Nephron progenitor cell (in vitro differentiated cells): ENCODE measurements at regions not wholly inside any gene's neighbourhood (a gene's known extent, or its start where the extent isn't known, plus 50 kb on each side); places are given as distances from the start of the nearest gene placed in this dataset.

ENCODE experiments used
- DNase-seq: peaks from one replicate; pipeline ENCODE4 v3.0.0; 2021
- H3K27ac Mint-ChIP-seq: 2 replicates; pipeline ENCODE4 v1.8.0; 2021; ENCODE audit warnings: mild to moderate bottlenecking, moderate library complexity, mixed read lengths
- H3K27me3 Mint-ChIP-seq: 2 replicates; pipeline ENCODE4 v1.8.0; 2021; ENCODE audit warnings: mild to moderate bottlenecking, low read depth, mixed read lengths; ENCODE audit not compliant: poor library complexity
- H3K36me3 Mint-ChIP-seq: 2 replicates; pipeline ENCODE4 v1.8.0; 2021; ENCODE audit warnings: low read depth, mixed read lengths
- H3K4me1 Mint-ChIP-seq: 2 replicates; pipeline ENCODE4 v1.8.0; 2021; ENCODE audit warnings: mixed read lengths
- H3K4me3 Mint-ChIP-seq: 2 replicates; pipeline ENCODE4 v1.8.0; 2021; ENCODE audit warnings: mild to moderate bottlenecking, moderate library complexity, mixed read lengths
- H3K9me3 Mint-ChIP-seq: 2 replicates; pipeline ENCODE4 v1.8.0; 2021; ENCODE audit warnings: mild to moderate bottlenecking, moderate library complexity, mixed read lengths
- TF ChIP-seq, protein P1 (sequence below): fragments of 200-600 bp; sonication (generic); IDR thresholded peaks from 2 replicates; pipeline ENCODE4 v1.5.0; 2021; ENCODE audit warnings: antibody characterized with exemption

DNA sequence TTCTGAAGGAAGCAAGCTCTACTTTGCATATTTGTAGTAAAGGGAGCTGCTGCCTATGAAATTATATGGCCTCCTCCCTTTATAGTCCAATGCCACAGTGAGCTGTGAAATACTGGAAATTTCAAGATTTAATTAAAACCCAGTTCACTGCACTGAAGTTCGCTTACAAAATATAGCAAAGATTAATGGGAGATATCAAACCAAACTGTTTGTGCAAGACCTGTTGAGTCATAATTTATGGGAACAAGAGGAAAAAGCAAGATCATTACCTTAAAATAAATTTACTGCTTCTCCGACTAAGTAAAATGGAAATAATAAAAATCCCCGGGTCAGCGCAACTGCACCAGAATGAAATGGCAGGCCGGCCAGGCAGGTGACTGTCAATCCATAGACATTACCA, 215.5 kb upstream of the RAB6C start:
- no peak for DNase-seq
- Mint-ChIP-seq H3K4me3 (no peak overlapping the region), H3K9me3 (no peaks in the 10 kb centered on the region), H3K27me3 (peaks cover 3% of the 10 kb centered on the region), H3K27ac (no peak overlapping the region), H3K4me1 (peaks cover 14% of the 10 kb centered on the region), H3K36me3 (no peaks in the 10 kb centered on the region)
- TF ChIP-seq, protein P1, sequence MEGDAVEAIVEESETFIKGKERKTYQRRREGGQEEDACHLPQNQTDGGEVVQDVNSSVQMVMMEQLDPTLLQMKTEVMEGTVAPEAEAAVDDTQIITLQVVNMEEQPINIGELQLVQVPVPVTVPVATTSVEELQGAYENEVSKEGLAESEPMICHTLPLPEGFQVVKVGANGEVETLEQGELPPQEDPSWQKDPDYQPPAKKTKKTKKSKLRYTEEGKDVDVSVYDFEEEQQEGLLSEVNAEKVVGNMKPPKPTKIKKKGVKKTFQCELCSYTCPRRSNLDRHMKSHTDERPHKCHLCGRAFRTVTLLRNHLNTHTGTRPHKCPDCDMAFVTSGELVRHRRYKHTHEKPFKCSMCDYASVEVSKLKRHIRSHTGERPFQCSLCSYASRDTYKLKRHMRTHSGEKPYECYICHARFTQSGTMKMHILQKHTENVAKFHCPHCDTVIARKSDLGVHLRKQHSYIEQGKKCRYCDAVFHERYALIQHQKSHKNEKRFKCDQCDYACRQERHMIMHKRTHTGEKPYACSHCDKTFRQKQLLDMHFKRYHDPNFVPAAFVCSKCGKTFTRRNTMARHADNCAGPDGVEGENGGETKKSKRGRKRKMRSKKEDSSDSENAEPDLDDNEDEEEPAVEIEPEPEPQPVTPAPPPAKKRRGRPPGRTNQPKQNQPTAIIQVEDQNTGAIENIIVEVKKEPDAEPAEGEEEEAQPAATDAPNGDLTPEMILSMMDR: no peak

DNA sequence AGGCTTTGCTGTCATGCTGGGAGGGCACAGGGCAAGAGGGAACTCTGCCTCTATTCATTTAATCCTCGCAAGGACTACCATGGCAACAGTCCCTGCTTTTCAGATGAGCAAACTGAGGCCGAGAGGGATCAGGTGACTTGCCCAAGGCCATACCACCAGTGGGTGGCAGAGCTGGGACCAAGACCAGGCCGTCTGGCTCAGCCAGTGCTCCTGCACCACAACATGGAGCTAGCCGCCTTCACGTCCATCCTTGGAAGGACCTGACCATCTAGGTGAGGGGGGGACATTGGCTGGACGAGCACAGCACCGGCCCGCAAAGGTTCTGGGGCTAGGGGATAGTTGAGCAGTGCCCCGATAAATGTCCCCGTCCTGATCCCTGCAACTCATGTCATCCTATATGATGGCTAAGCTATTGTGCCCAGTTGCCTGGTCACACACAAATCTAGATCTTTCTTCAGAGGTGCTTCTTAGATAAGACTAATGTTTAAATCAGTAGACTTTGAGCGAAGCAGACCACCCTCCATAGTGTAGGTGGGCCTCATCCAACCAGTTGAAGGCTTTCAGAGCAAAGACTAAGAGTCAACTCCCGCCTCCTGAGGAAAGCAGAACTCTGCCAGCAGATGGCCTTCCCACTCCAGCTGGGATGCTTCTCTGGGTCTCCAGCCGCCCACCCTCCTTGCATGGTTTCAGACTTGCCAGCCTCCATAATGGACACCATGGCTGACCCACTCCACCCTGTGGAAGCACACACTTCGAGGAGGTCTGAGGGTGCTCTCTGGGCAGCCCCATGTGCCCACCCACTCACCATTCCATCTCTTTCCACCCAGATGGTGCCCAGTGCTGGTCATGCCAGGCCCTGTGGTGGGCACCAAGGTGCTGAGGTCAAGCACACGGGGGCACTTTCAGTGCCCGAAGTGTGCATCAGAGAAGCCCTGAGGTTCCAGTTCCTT, 214.8 kb upstream of the RAB6C start:
- H3K36me3 Mint-ChIP-seq: no peaks in the 10 kb centered on the region
- H3K9me3 Mint-ChIP-seq: no peaks in the 10 kb centered on the region

DNA sequence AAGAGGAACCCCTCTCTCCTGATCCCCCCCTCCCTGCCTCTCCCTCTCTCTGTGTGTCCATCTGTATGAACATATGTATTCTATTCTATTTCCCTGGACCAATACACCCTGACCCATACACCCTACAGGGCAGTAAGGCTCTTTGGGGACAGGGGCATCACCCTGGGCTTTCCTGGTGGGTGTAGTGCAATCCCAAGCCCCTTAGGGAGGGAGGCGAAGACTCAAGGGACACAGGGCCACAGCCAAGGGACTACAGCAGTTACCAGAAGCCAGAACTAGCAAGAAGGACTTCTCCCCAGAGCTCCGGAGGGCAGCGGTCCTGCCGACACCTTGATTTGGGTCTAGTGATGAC, 214.2 kb upstream of the RAB6C start:
- H3K9me3 Mint-ChIP-seq: no peaks in the 10 kb centered on the region
- peaks cover 14% of the 10 kb centered on the region for H3K4me1 Mint-ChIP-seq
- peak overlapping the region; percentile 81 for H3K27ac Mint-ChIP-seq
- TF ChIP-seq, protein P1: no peak
- no peak overlapping the region for H3K4me3 Mint-ChIP-seq
- no peak for DNase-seq
- H3K36me3 Mint-ChIP-seq: no peaks in the 10 kb centered on the region
- peaks cover 9% of the 10 kb centered on the region for H3K27me3 Mint-ChIP-seq

More for the DNA sequence above, 214.8 kb upstream of the RAB6C start:
- Mint-ChIP-seq H3K27ac (no peak overlapping the region), H3K4me1 (peaks cover 14% of the 10 kb centered on the region), H3K27me3 (peaks cover 4% of the 10 kb centered on the region), H3K4me3 (no peak overlapping the region)
- no peak for DNase-seq
- TF ChIP-seq, protein P1: no peak

DNA sequence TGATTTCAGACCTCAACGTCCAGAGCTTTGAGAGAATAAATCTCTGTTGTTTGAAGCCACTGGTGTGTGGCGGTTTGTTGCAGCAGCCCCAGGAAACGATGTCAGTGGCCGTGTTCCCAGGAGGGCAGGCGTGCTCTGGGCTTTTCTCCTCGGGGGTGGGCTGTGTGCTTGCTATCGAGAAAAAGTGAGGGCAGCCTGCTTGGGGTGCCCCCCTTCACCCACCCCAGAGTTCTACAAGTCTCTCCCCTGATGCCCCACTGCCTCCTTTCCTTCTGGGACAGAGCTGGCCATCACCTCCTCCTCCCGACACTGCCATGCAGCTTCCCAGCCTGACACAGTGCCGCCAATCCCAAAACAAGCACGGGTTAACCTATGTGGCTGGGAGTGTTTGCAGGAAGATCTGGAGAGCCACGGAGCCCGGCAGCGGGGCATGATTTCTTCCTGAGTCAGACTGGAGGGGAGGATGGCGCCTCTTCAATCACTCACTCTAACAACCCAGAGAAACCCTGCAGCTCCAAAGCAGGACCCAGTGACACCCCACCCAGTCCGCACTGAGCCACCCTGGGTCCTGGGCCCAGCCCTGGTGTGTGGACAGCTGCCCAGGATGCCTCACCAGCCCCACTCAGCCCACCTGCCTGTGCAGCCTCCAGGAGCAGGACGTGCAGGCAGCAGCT, 213.7 kb upstream of the RAB6C start:
- Mint-ChIP-seq H3K9me3 (no peaks in the 10 kb centered on the region), H3K4me3 (no peak overlapping the region), H3K27ac (peak overlapping the region; percentile 23), H3K36me3 (no peaks in the 10 kb centered on the region), H3K27me3 (peaks cover 9% of the 10 kb centered on the region), H3K4me1 (peaks cover 14% of the 10 kb centered on the region)
- no peak for DNase-seq
- TF ChIP-seq, protein P1: no peak

DNA sequence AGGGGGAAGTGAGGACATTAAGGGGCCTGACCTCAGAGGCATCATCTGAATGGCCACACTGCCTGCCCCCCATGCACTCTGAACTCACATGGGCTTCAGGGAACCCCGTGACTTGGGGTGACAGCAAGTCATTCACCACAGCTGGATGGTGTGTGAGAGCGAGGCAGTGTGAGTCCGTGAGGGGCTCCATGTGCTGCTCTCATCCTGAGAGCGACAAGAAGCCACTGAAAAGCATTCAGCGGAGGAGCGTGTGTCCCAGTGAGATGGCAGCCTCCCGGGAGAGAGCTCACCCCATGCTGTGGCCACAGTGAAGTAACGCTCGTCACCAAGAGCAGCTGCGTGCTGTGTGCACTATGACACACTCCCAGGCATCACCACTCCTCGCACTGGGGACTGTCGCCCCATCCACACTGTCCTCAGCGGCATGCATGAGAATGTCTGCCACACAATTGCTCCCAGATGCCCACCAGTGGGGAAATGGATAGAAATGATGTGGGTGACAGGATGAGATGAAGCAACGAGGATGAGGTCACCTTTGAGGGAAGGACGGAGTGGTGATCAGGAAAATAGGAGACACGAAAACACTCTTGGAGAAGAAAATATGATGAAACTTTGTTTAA, 213.0 kb upstream of the RAB6C start:
- peaks cover 14% of the 10 kb centered on the region for H3K4me1 Mint-ChIP-seq
- H3K9me3 Mint-ChIP-seq: no peaks in the 10 kb centered on the region
- TF ChIP-seq, protein P1: no peak
- H3K36me3 Mint-ChIP-seq: no peaks in the 10 kb centered on the region
- no peak overlapping the region for H3K4me3 Mint-ChIP-seq
- H3K27me3 Mint-ChIP-seq: peaks cover 9% of the 10 kb centered on the region
- no peak for DNase-seq
- peak overlapping the region; percentile 5 for H3K27ac Mint-ChIP-seq
